ENCODE measurements at regions not wholly inside any gene's neighbourhood (a gene's known extent, or its start where the extent isn't known, plus 50 kb on each side); places are given as distances from the start of the nearest gene placed in this dataset.

- no peak overlapping the region for H2AFZ ChIP-seq
- H3K4me2 ChIP-seq (ENCODE audit: unreplicated experiment): no peak overlapping the region
- H3K9me3 ChIP-seq (ENCODE audit: low read depth): no peaks in the 10 kb centered on the region
- WGBS, 2 experiments (ENCODE audit: low coverage in 1 of 2, low lambda C conversion rate in 2 of 2, missing lambda C conversion rate in 2 of 2): 91 to 92% methylated on average over 7 of the region's 7 CpGs
- H3K4me3 ChIP-seq: no peak overlapping the region
- H3K9ac ChIP-seq: no peak overlapping the region
- peaks cover under 1% of the 10 kb centered on the region; the same call in 1 of the 2 replicates for H3K4me1 ChIP-seq (ENCODE audit: insufficient read depth)
- peaks cover 4% of the 10 kb centered on the region; the same call in 1 of the 2 replicates for H3K36me3 ChIP-seq (ENCODE audit: low read depth)
- no peak for DNase-seq
- in situ Hi-C loops (cut with MboI): no loop called here
- no peaks in the 10 kb centered on the region for H3K27me3 ChIP-seq (replicated peaks; ENCODE audit: insufficient read depth)
- TF ChIP-seq EZH2phosphoT487 (IDR thresholded peaks at IDR 0.05; ENCODE audit: insufficient read depth, low read depth) (no peak), EZH2 (IDR thresholded peaks at IDR 0.05; ENCODE audit: insufficient read depth, poor library complexity, severe bottlenecking) (no peak)
- H3F3A ChIP-seq (ENCODE audit: insufficient read depth): peaks cover 2% of the 10 kb centered on the region; the same call in 1 of the 2 replicates
- no peak overlapping the region for H3K27ac ChIP-seq
- H3K9me2 ChIP-seq (ENCODE audit: insufficient read depth): no peaks in the 10 kb centered on the region
- H4K20me1 ChIP-seq (ENCODE audit: insufficient read depth): no peaks in the 10 kb centered on the region; the same call in 1 of the 2 replicates
- H3K79me2 ChIP-seq (ENCODE audit: insufficient read depth): peaks cover 97% of the 10 kb centered on the region
Observed at GRCh38 chr12:124491310-124491709, 76.1 kb downstream of the NCOR2 start.

- no peak overlapping the region for H2AFZ ChIP-seq
- 64 to 66% methylated on average over 17 of the region's 17 CpGs for WGBS, 2 experiments (ENCODE audit: low coverage in 1 of 2, low lambda C conversion rate in 2 of 2, missing lambda C conversion rate in 2 of 2)
- peaks cover 4% of the 10 kb centered on the region; the same call in 1 of the 2 replicates for H3K36me3 ChIP-seq (ENCODE audit: low read depth)
- no peaks in the 10 kb centered on the region for H3K9me2 ChIP-seq (ENCODE audit: insufficient read depth)
- no peak overlapping the region for H3K27ac ChIP-seq
- in situ Hi-C loops (cut with MboI): no loop called here
- no peak overlapping the region for H3K4me2 ChIP-seq (ENCODE audit: unreplicated experiment)
- no peak overlapping the region for H3K9ac ChIP-seq
- no peaks in the 10 kb centered on the region for H3K9me3 ChIP-seq (ENCODE audit: low read depth)
- no peak for DNase-seq
- no peaks in the 10 kb centered on the region for H3K4me1 ChIP-seq (ENCODE audit: insufficient read depth)
- no peaks in the 10 kb centered on the region for H3F3A ChIP-seq (ENCODE audit: insufficient read depth)
- H4K20me1 ChIP-seq (ENCODE audit: insufficient read depth): no peaks in the 10 kb centered on the region; the same call in 1 of the 2 replicates
- no peak overlapping the region for H3K4me3 ChIP-seq
- no peaks in the 10 kb centered on the region for H3K27me3 ChIP-seq (replicated peaks; ENCODE audit: insufficient read depth)
- H3K79me2 ChIP-seq (ENCODE audit: insufficient read depth): peaks cover 91% of the 10 kb centered on the region
- TF ChIP-seq EZH2 (IDR thresholded peaks at IDR 0.05; ENCODE audit: insufficient read depth, poor library complexity, severe bottlenecking) (no peak), EZH2phosphoT487 (IDR thresholded peaks at IDR 0.05; ENCODE audit: insufficient read depth, low read depth) (no peak)
Observed at GRCh38 chr12:124490584-124491305, 76.7 kb downstream of the NCOR2 start.

GRCh38 chr12:124489915-124490583 is 77.4 kb downstream of the NCOR2 start:
- WGBS, 2 experiments (ENCODE audit: low coverage in 1 of 2, low lambda C conversion rate in 2 of 2, missing lambda C conversion rate in 2 of 2): 82% methylated on average over 9 of the region's 9 CpGs
- TF ChIP-seq EZH2 (IDR thresholded peaks at IDR 0.05; ENCODE audit: insufficient read depth, poor library complexity, severe bottlenecking) (no peak), EZH2phosphoT487 (IDR thresholded peaks at IDR 0.05; ENCODE audit: insufficient read depth, low read depth) (no peak)
- peaks cover 84% of the 10 kb centered on the region for H3K79me2 ChIP-seq (ENCODE audit: insufficient read depth)
- H2AFZ ChIP-seq: no peak overlapping the region
- no peak overlapping the region for H3K4me2 ChIP-seq (ENCODE audit: unreplicated experiment)
- H3K27ac ChIP-seq: no peak overlapping the region
- no peaks in the 10 kb centered on the region for H3K27me3 ChIP-seq (replicated peaks; ENCODE audit: insufficient read depth)
- H4K20me1 ChIP-seq (ENCODE audit: insufficient read depth): no peaks in the 10 kb centered on the region; the same call in 1 of the 2 replicates
- no peak overlapping the region for H3K9ac ChIP-seq
- in situ Hi-C loops (cut with MboI): no loop called here
- H3F3A ChIP-seq (ENCODE audit: insufficient read depth): no peaks in the 10 kb centered on the region
- no peaks in the 10 kb centered on the region for H3K9me3 ChIP-seq (ENCODE audit: low read depth)
- H3K9me2 ChIP-seq (ENCODE audit: insufficient read depth): no peaks in the 10 kb centered on the region
- no peak for DNase-seq
- H3K36me3 ChIP-seq (ENCODE audit: low read depth): peaks cover 4% of the 10 kb centered on the region; the same call in 1 of the 2 replicates
- no peaks in the 10 kb centered on the region for H3K4me1 ChIP-seq (ENCODE audit: insufficient read depth)
- no peak overlapping the region for H3K4me3 ChIP-seq

GRCh38 chr12:124489220-124489619 is 78.2 kb downstream of the NCOR2 start:
- no peak overlapping the region for H3K4me3 ChIP-seq
- no peaks in the 10 kb centered on the region; the same call in 1 of the 2 replicates for H4K20me1 ChIP-seq (ENCODE audit: insufficient read depth)
- peaks cover 4% of the 10 kb centered on the region; the same call in 1 of the 2 replicates for H3K36me3 ChIP-seq (ENCODE audit: low read depth)
- H3F3A ChIP-seq (ENCODE audit: insufficient read depth): no peaks in the 10 kb centered on the region
- no peaks in the 10 kb centered on the region for H3K27me3 ChIP-seq (replicated peaks; ENCODE audit: insufficient read depth)
- WGBS, 2 experiments (ENCODE audit: low coverage in 1 of 2, low lambda C conversion rate in 2 of 2, missing lambda C conversion rate in 2 of 2): 78 to 81% methylated on average over 6 of the region's 6 CpGs
- no peak overlapping the region for H3K9ac ChIP-seq
- no peak overlapping the region for H2AFZ ChIP-seq
- in situ Hi-C loops (cut with MboI): no loop called here
- no peak for TF ChIP-seq EZH2phosphoT487 (IDR thresholded peaks at IDR 0.05; ENCODE audit: insufficient read depth, low read depth)
- TF ChIP-seq EZH2 (IDR thresholded peaks at IDR 0.05; ENCODE audit: insufficient read depth, poor library complexity, severe bottlenecking): no peak
- no peaks in the 10 kb centered on the region for H3K4me1 ChIP-seq (ENCODE audit: insufficient read depth)
- DNase-seq: no peak
- H3K79me2 ChIP-seq (ENCODE audit: insufficient read depth): peaks cover 76% of the 10 kb centered on the region
- H3K27ac ChIP-seq: no peak overlapping the region
- H3K9me3 ChIP-seq (ENCODE audit: low read depth): no peaks in the 10 kb centered on the region
- no peaks in the 10 kb centered on the region for H3K9me2 ChIP-seq (ENCODE audit: insufficient read depth)
- no peak overlapping the region for H3K4me2 ChIP-seq (ENCODE audit: unreplicated experiment)

Data from GM23248 (cell line).